22Rv1 (cell line): ENCODE measurements at regions not wholly inside any gene's neighbourhood (a gene's known extent, or its start where the extent isn't known, plus 50 kb on each side); places are given as distances from the start of the nearest gene placed in this dataset.

Source experiments
- ZFX ChIP-seq: fragments of 450-650 bp; IDR thresholded peaks from 2 replicates; pipeline ENCODE4 v1.6.1; 2017; ENCODE audit warnings: antibody characterized with exemption, borderline replicate concordance
- TF ChIP-seq, protein P1 (sequence below): fragments of 450-650 bp; IDR thresholded peaks from 2 replicates; pipeline ENCODE4 v1.5.1; 2017; ENCODE audit warnings: mild to moderate bottlenecking

DNA sequence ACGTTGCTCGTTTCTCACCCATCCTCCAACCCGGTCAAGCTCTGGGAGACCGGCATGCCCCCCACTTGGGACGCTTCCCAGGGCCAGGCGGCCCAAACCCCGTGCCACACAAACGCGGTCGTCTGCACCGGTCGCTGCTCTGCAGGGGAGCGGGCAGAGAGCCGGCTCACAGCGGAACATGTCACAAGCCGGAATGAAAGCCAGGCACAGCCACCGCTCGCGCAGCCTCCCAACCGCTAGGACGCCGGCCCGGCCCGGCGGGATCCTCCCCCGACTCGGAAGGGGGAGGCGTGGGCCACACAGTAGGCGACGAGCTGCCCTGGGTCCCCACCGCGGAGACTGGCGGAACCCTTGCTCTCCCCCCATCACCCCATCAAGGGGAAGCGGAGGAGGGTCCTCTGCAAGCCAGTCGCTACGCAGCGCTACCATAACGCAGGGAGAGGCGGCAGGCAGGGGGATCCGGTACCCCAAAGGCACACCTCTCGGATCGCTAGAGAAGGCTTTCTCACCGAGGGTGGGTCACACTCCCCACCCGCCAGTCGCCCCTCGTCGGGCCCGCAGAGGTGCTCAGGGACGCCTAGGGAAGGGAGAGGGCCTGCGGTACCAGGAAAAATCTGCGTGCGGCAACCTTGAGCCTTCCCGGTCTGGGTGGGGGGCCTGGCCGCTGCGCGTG, 768.4 kb upstream of the DEFB115 start:
- TF ChIP-seq, protein P1, sequence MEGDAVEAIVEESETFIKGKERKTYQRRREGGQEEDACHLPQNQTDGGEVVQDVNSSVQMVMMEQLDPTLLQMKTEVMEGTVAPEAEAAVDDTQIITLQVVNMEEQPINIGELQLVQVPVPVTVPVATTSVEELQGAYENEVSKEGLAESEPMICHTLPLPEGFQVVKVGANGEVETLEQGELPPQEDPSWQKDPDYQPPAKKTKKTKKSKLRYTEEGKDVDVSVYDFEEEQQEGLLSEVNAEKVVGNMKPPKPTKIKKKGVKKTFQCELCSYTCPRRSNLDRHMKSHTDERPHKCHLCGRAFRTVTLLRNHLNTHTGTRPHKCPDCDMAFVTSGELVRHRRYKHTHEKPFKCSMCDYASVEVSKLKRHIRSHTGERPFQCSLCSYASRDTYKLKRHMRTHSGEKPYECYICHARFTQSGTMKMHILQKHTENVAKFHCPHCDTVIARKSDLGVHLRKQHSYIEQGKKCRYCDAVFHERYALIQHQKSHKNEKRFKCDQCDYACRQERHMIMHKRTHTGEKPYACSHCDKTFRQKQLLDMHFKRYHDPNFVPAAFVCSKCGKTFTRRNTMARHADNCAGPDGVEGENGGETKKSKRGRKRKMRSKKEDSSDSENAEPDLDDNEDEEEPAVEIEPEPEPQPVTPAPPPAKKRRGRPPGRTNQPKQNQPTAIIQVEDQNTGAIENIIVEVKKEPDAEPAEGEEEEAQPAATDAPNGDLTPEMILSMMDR: no peak
- no peak for TF ChIP-seq ZFX
